ENCODE measurements at regions not wholly inside any gene's neighbourhood (a gene's known extent, or its start where the extent isn't known, plus 50 kb on each side); places are given as distances from the start of the nearest gene placed in this dataset.

GRCh38 chr17:11074451-11074850 lies 166.6 kb upstream of the SHISA6 start:
- H3K9ac ChIP-seq (replicated peaks; ENCODE audit: extremely low read depth, insufficient read depth, low read length) = no peak overlapping the region
- no peaks in the 10 kb centered on the region for H3K36me3 ChIP-seq (ENCODE audit: control insufficient read depth in 2 of 2, extremely low read depth in 1 of 2, insufficient read depth in 2 of 2, low read length in 2 of 2)
- TF ChIP-seq CTCF (IDR thresholded peaks at IDR 0.05; ENCODE audit: extremely low read depth in 1 of 2, insufficient read depth in 1 of 2, low read depth in 1 of 2, low read length in 2 of 2) (no peak), GATA2 (IDR thresholded peaks at IDR 0.05; ENCODE audit: insufficient read depth, insufficient read length, low read depth, low read length) (no peak), FOS (IDR thresholded peaks at IDR 0.05; ENCODE audit: borderline replicate concordance, insufficient read depth, low read length) (no peak), EZH2 (IDR thresholded peaks at IDR 0.05; ENCODE audit: borderline replicate concordance, low read depth, low read length, severe bottlenecking) (no peak), POLR2AphosphoS5 (IDR thresholded peaks at IDR 0.05; ENCODE audit: insufficient read depth, low read depth, low read length) (no peak), MYC (IDR thresholded peaks at IDR 0.05; ENCODE audit: low read depth, low read length) (no peak), JUN (IDR thresholded peaks at IDR 0.05; ENCODE audit: borderline replicate concordance, insufficient read depth, insufficient read length, low read depth) (no peak), POLR2A (IDR thresholded peaks at IDR 0.05; ENCODE audit: low read depth, low read length) (no peak)
- TF ChIP-seq, protein P1, sequence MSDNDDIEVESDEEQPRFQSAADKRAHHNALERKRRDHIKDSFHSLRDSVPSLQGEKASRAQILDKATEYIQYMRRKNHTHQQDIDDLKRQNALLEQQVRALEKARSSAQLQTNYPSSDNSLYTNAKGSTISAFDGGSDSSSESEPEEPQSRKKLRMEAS (IDR thresholded peaks at IDR 0.05; ENCODE audit: insufficient read depth, insufficient read length) = no peak
- no peaks in the 10 kb centered on the region for H4K20me1 ChIP-seq (replicated peaks; ENCODE audit: control insufficient read depth, extremely low read depth, insufficient read depth, low read length)
- H3K79me2 ChIP-seq (ENCODE audit: control insufficient read depth, insufficient read depth, low read length) = no peaks in the 10 kb centered on the region
- POLR2A ChIA-PET = no interaction called here
- H3K4me3 ChIP-seq (replicated peaks in 1 of 3; ENCODE audit: insufficient read depth in 1 of 3, low read depth in 1 of 3, low read length in 3 of 3) = no peak overlapping the region
- no peaks in the 10 kb centered on the region for H3K27me3 ChIP-seq (ENCODE audit: control insufficient read depth in 2 of 2, insufficient read depth in 2 of 2, low read length in 2 of 2)
- no TSS peak for BruUV-seq (replicated peaks)
- dilution Hi-C loops (cut with MboI; ENCODE audit: extremely low pct_ligation_motif_present, low sequenced_read_pairs) = no loop called here
- FAIRE-seq (no peak), DNase-seq (ENCODE audit: low read depth, low spot score) (no peak)
- intact Hi-C loops (cut with micrococcal nuclease) = no loop called here
- H3K9me3 ChIP-seq (replicated peaks; ENCODE audit: control insufficient read depth, insufficient read depth, low read length) = peaks cover 8% of the 10 kb centered on the region
- no peak overlapping the region for H3K4me2 ChIP-seq (ENCODE audit: insufficient read depth, low read length)
- CTCF ChIA-PET = no interaction called here
- no peaks in the 10 kb centered on the region for H3K9me1 ChIP-seq (replicated peaks; ENCODE audit: control insufficient read depth, extremely low read depth, insufficient read depth, low read length)
- no peak overlapping the region for H3K27ac ChIP-seq (ENCODE audit: insufficient read depth, low read depth, low read length)
- H2AFZ ChIP-seq (ENCODE audit: low read depth, low read length) = no peak overlapping the region
- H3K4me1 ChIP-seq (ENCODE audit: control insufficient read depth, extremely low read depth, insufficient read depth, low read length) = no peaks in the 10 kb centered on the region
